SK-N-SH (cell line): ENCODE measurements at regions not wholly inside any gene's neighbourhood (a gene's known extent, or its start where the extent isn't known, plus 50 kb on each side); places are given as distances from the start of the nearest gene placed in this dataset.

ENCODE experiments used
- CTCF ChIA-PET: fragments of 300-600, 350-600 bp; formaldehyde crosslinking; extraction: SDS; loops from one replicate; lab custom pipeline; 2021; lab: Yijun Ruan, JAX
- POLR2A ChIA-PET: fragments of 350-600 bp; sonication (Branson Sonifier 250); formaldehyde crosslinking; extraction: SDS; loops from one replicate; lab custom pipeline; 2020; ENCODE audit warnings: antibody characterized with exemption, inconsistent platforms; lab: Yijun Ruan, JAX
- DNase-seq: peaks from one replicate; pipeline ENCODE4 v3.0.0; 2012
- H2AFZ ChIP-seq: fragments of 200-600 bp; sonication (generic); 2 replicates; pipeline ENCODE4 v1.8.1; 2016; ENCODE audit warnings: antibody characterized with exemption, mild to moderate bottlenecking, low read depth
- H3F3A ChIP-seq: fragments of 200-600 bp; sonication (generic); replicated peaks from 2 replicates; pipeline ENCODE3; 2016; ENCODE audit warnings: antibody characterized with exemption, mild to moderate bottlenecking; ENCODE audit not compliant: insufficient read depth
- H3K27ac ChIP-seq, 2 experiments: fragments of 200-500 bp in 1 of 2; fragments of 200-600 bp in 1 of 2; sonication (Bioruptor generic) in 1 of 2; sonication (generic), shearing (Covaris generic) in 1 of 2; 2 replicates each; pipeline versions ENCODE4 v1.5.1 to v1.6.1; 2014 to 2016; ENCODE audit warnings: low read depth in 2 of 2, inconsistent platforms in 1 of 2, low read length in 1 of 2, mild to moderate bottlenecking in 1 of 2, mixed read lengths in 1 of 2
- H3K27me3 ChIP-seq: fragments of 200-600 bp; sonication (generic), shearing (Covaris generic); 2 replicates; pipeline ENCODE4 v1.6.1; 2016; ENCODE audit warnings: mixed run types; ENCODE audit not compliant: insufficient read depth
- H3K36me3 ChIP-seq, 2 experiments: fragments of 200-500 bp in 1 of 2; fragments of 200-600 bp in 1 of 2; sonication (Bioruptor generic) in 1 of 2; sonication (generic) in 1 of 2; replicated peaks in 1 of 2; 2 replicates each; pipeline versions ENCODE3 to v1.5.1; 2014 to 2016; ENCODE audit warnings: low read length in 1 of 2, mild to moderate bottlenecking in 1 of 2; ENCODE audit not compliant: insufficient read depth in 2 of 2, control insufficient read depth in 1 of 2
- H3K4me1 ChIP-seq, 2 experiments: fragments of 200-500 bp in 1 of 2; fragments of 200-600 bp in 1 of 2; sonication (Bioruptor generic) in 1 of 2; sonication (generic), shearing (Covaris generic) in 1 of 2; 2 replicates each; pipeline versions ENCODE4 v1.5.1 to v1.6.1; 2014 to 2016; ENCODE audit warnings: low read depth in 1 of 2, low read length in 1 of 2, mixed run types in 1 of 2; ENCODE audit not compliant: insufficient read depth in 2 of 2, control insufficient read depth in 1 of 2
- H3K4me2 ChIP-seq: fragments of 200-600 bp; sonication (generic), shearing (Covaris generic); 2 replicates; pipeline ENCODE4 v1.6.1; 2017; ENCODE audit warnings: mixed run types
- H3K4me3 ChIP-seq, 2 experiments: fragments of 200-500 bp in 1 of 2; fragments of 200-600 bp in 1 of 2; sonication (Bioruptor generic) in 1 of 2; sonication (generic), shearing (Covaris generic) in 1 of 2; 2 replicates each; pipeline versions ENCODE4 v1.5.1 to v1.8.1; 2014 to 2016; ENCODE audit warnings: low read depth in 2 of 2, inconsistent platforms in 1 of 2, low read length in 1 of 2, mild to moderate bottlenecking in 1 of 2, mixed read lengths in 1 of 2, moderate library complexity in 1 of 2
- H3K79me2 ChIP-seq: fragments of 200-600 bp; sonication (generic); 2 replicates; pipeline ENCODE4 v1.8.1; 2017; ENCODE audit warnings: mild to moderate bottlenecking; ENCODE audit not compliant: insufficient read depth
- H3K9ac ChIP-seq: fragments of 200-600 bp; sonication (generic); 2 replicates; pipeline ENCODE4 v1.6.1; 2017; ENCODE audit warnings: mixed run types
- H3K9me2 ChIP-seq: fragments of 200-600 bp; sonication (generic); 2 replicates; pipeline ENCODE4 v1.6.1; 2017; ENCODE audit warnings: mixed run types
- H3K9me3 ChIP-seq: fragments of 200-600 bp; sonication (generic); 2 replicates; pipeline ENCODE4 v1.6.1; 2017; ENCODE audit warnings: mixed run types, mild to moderate bottlenecking, moderate library complexity
- H4K20me1 ChIP-seq: fragments of 200-600 bp; sonication (generic); 2 replicates; pipeline ENCODE4 v1.6.1; 2017; ENCODE audit warnings: mild to moderate bottlenecking, mixed run types; ENCODE audit not compliant: insufficient read depth
- CHD2 ChIP-seq: fragments of 150-350 bp; IDR thresholded peaks from 2 replicates; pipeline ENCODE4 v1.6.1; 2018; ENCODE audit warnings: low read length; ENCODE audit not compliant: partially characterized antibody
- EZH2phosphoT487 ChIP-seq: fragments of 200-600 bp; sonication (generic); IDR thresholded peaks from 2 replicates; pipeline ENCODE4 v1.6.1; 2017; ENCODE audit warnings: low read depth, mixed run types, mild to moderate bottlenecking, antibody characterized with exemption, moderate library complexity, borderline replicate concordance
- FOXM1 ChIP-seq: IDR thresholded peaks from 2 replicates; pipeline ENCODE4 v1.4.0; 2012; ENCODE audit warnings: low read depth, mild to moderate bottlenecking
- GABPA ChIP-seq: IDR thresholded peaks from 2 replicates; pipeline ENCODE4 v1.4.0; 2012; ENCODE audit warnings: low read depth, mild to moderate bottlenecking
- GATA2 ChIP-seq: sonication (generic); formaldehyde crosslinking; IDR thresholded peaks from 2 replicates; pipeline ENCODE4 v1.5.0; 2020; ENCODE audit warnings: mild to moderate bottlenecking, missing genetic modification reagents
- MEF2A ChIP-seq: IDR thresholded peaks from 2 replicates; pipeline ENCODE4 v1.4.0; 2012; ENCODE audit warnings: low read depth, borderline replicate concordance
- MXI1 ChIP-seq: IDR thresholded peaks from 2 replicates; pipeline ENCODE4 v1.6.1; 2012; ENCODE audit warnings: mild to moderate bottlenecking, low read depth, low read length, improper control_type of control experiment
- NFIC ChIP-seq: IDR thresholded peaks from 2 replicates; pipeline ENCODE4 v1.4.0; 2012; ENCODE audit warnings: borderline replicate concordance
- POLR2AphosphoS5 ChIP-seq: IDR thresholded peaks from 2 replicates; pipeline ENCODE4 v1.6.1; 2012; ENCODE audit warnings: low read depth, low read length
- RFX5 ChIP-seq: IDR thresholded peaks from 2 replicates; pipeline ENCODE4 v1.6.1; 2012; ENCODE audit warnings: mild to moderate bottlenecking, improper control_type of control experiment, low read length
- RXRA ChIP-seq: IDR thresholded peaks from 2 replicates; pipeline ENCODE4 v1.4.0; 2012; ENCODE audit warnings: low read depth, mild to moderate bottlenecking, borderline replicate concordance
- SMC3 ChIP-seq: IDR thresholded peaks from 2 replicates; pipeline ENCODE4 v1.6.1; 2012; ENCODE audit warnings: low read depth, low read length, improper control_type of control experiment
- USF1 ChIP-seq: IDR thresholded peaks from 2 replicates; pipeline ENCODE4 v1.4.0; 2012; ENCODE audit warnings: low read depth, borderline replicate concordance
- USF2 ChIP-seq: fragments of 150-350 bp; IDR thresholded peaks from 2 replicates; pipeline ENCODE4 v1.6.1; 2017; ENCODE audit warnings: antibody characterized with exemption, low read length, low read depth, borderline replicate concordance
- YY1 ChIP-seq: IDR thresholded peaks from 2 replicates; pipeline ENCODE4 v1.4.0; 2012; ENCODE audit warnings: low read depth, mild to moderate bottlenecking
- WGBS: methylation state at CpG from one replicate; pipeline ENCODE4 v1.1.6; 2017; ENCODE audit warnings: low lambda C conversion rate; 5-methylcytosine and 5-hydroxymethylcytosine counted together
- TF ChIP-seq, protein P1 (sequence below): IDR thresholded peaks from 2 replicates; pipeline ENCODE4; 2012
- TF ChIP-seq, protein P2 (sequence below): IDR thresholded peaks from 2 replicates; pipeline ENCODE4 v1.4.0; 2012; ENCODE audit warnings: low read depth, borderline replicate concordance
- TF ChIP-seq, protein P3 (sequence below): fragments of 200-600 bp; sonication (generic); IDR thresholded peaks from 2 replicates; pipeline ENCODE4 v1.6.1; 2017; ENCODE audit warnings: antibody characterized with exemption, mild to moderate bottlenecking, moderate library complexity

GRCh38 chr13:91273675-91274074 is 73.8 kb upstream of the MIR17HG start:
- H3K4me3 ChIP-seq: no peak overlapping the region
- 19% methylated on average over 3 of the region's 3 CpGs for WGBS
- no peak overlapping the region for H3K4me2 ChIP-seq
- H3K36me3 ChIP-seq: no peaks in the 10 kb centered on the region
- DNase-seq: no peak
- no peaks in the 10 kb centered on the region for H3K27me3 ChIP-seq
- no peaks in the 10 kb centered on the region for H3K9me2 ChIP-seq
- H4K20me1 ChIP-seq: no peaks in the 10 kb centered on the region
- no peaks in the 10 kb centered on the region for H3K79me2 ChIP-seq
- no peaks in the 10 kb centered on the region for H3K9me3 ChIP-seq
- no peaks in the 10 kb centered on the region for H3F3A ChIP-seq
- no peak overlapping the region for H3K27ac ChIP-seq
- H2AFZ ChIP-seq: no peak overlapping the region
- no peak overlapping the region for H3K9ac ChIP-seq
- POLR2A ChIA-PET: no interaction called here
- TF ChIP-seq USF2 (no peak), GATA2 (CRISPR knock-in tag) (no peak), MEF2A (no peak), FOXM1 (no peak), RXRA (no peak), SMC3 (no peak), POLR2AphosphoS5 (no peak), CHD2 (no peak)
- TF ChIP-seq, protein P1, sequence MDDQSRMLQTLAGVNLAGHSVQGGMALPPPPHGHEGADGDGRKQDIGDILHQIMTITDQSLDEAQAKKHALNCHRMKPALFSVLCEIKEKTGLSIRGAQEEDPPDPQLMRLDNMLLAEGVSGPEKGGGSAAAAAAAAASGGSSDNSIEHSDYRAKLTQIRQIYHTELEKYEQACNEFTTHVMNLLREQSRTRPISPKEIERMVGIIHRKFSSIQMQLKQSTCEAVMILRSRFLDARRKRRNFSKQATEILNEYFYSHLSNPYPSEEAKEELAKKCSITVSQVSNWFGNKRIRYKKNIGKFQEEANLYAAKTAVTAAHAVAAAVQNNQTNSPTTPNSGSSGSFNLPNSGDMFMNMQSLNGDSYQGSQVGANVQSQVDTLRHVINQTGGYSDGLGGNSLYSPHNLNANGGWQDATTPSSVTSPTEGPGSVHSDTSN: no peak
- TF ChIP-seq, protein P2, sequence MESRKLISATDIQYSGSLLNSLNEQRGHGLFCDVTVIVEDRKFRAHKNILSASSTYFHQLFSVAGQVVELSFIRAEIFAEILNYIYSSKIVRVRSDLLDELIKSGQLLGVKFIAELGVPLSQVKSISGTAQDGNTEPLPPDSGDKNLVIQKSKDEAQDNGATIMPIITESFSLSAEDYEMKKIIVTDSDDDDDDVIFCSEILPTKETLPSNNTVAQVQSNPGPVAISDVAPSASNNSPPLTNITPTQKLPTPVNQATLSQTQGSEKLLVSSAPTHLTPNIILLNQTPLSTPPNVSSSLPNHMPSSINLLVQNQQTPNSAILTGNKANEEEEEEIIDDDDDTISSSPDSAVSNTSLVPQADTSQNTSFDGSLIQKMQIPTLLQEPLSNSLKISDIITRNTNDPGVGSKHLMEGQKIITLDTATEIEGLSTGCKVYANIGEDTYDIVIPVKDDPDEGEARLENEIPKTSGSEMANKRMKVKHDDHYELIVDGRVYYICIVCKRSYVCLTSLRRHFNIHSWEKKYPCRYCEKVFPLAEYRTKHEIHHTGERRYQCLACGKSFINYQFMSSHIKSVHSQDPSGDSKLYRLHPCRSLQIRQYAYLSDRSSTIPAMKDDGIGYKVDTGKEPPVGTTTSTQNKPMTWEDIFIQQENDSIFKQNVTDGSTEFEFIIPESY: no peak
- TF ChIP-seq, all 33 proteins: peak for 0
- H3K4me1 ChIP-seq: no peaks in the 10 kb centered on the region
- CTCF ChIA-PET: no interaction called here

DNA sequence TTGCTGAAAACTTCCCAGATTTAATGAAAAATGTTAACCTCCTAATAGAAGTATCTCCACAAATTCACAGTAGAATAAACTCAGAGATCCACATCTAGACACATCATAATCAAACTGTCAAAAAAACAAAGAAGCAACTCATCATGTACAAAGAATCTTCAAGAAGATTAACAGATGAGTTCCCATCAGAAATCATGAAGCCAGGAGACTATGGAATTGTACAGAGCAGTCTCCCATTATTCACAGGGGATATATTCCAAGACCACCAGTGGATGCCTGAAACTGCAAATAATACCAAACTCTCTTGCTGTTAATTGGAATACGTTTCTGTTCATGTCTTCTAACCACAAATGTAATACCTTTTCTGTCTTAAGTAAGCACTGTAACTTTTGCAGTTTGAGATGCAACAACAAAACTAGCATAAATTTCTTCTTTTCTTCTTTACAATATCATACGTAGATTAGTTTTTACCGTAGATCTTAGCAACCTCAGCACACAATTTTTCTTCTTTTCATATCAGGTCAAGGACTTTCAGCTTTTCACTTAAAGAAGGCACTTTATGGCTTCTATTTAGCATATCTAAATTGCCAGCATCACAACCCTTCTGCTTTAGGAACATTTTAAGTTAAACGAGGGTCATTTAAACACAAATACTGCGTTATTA is 70.3 kb upstream of the MIR17HG start:
- H3K27ac ChIP-seq: no peak overlapping the region
- no peaks in the 10 kb centered on the region for H3F3A ChIP-seq
- DNase-seq: no peak
- CTCF ChIA-PET: no interaction called here
- H3K36me3 ChIP-seq: no peaks in the 10 kb centered on the region
- H3K4me2 ChIP-seq: no peak overlapping the region
- no peaks in the 10 kb centered on the region for H3K9me2 ChIP-seq
- H3K79me2 ChIP-seq: no peaks in the 10 kb centered on the region
- H3K9me3 ChIP-seq: no peaks in the 10 kb centered on the region
- no peak overlapping the region for H2AFZ ChIP-seq
- no peak overlapping the region for H3K4me3 ChIP-seq
- TF ChIP-seq RFX5 (no peak), MXI1 (no peak), GABPA (no peak), NFIC (no peak), YY1 (no peak), CHD2 (no peak), USF2 (no peak), GATA2 (CRISPR knock-in tag) (no peak), USF1 (no peak), EZH2phosphoT487 (no peak)
- TF ChIP-seq, protein P3, sequence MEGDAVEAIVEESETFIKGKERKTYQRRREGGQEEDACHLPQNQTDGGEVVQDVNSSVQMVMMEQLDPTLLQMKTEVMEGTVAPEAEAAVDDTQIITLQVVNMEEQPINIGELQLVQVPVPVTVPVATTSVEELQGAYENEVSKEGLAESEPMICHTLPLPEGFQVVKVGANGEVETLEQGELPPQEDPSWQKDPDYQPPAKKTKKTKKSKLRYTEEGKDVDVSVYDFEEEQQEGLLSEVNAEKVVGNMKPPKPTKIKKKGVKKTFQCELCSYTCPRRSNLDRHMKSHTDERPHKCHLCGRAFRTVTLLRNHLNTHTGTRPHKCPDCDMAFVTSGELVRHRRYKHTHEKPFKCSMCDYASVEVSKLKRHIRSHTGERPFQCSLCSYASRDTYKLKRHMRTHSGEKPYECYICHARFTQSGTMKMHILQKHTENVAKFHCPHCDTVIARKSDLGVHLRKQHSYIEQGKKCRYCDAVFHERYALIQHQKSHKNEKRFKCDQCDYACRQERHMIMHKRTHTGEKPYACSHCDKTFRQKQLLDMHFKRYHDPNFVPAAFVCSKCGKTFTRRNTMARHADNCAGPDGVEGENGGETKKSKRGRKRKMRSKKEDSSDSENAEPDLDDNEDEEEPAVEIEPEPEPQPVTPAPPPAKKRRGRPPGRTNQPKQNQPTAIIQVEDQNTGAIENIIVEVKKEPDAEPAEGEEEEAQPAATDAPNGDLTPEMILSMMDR: no peak
- TF ChIP-seq, protein P1: no peak
- H4K20me1 ChIP-seq: no peaks in the 10 kb centered on the region
- no peaks in the 10 kb centered on the region for H3K4me1 ChIP-seq
- H3K9ac ChIP-seq: no peak overlapping the region
- POLR2A ChIA-PET: no interaction called here
- H3K27me3 ChIP-seq: no peaks in the 10 kb centered on the region
- 49% methylated on average over 5 of the region's 5 CpGs for WGBS
